H1 (cell line): ENCODE measurements at regions not wholly inside any gene's neighbourhood (a gene's known extent, or its start where the extent isn't known, plus 50 kb on each side); places are given as distances from the start of the nearest gene placed in this dataset.

Experiments
- CTCF ChIA-PET: fragments of 300-600 bp; sonication (Branson Sonifier 250); formaldehyde crosslinking; loops from one replicate; lab custom pipeline; 2021; ENCODE audit not compliant: partially characterized antibody; lab: Charles Lee
- POLR2A ChIA-PET: fragments of 300-600 bp; sonication (Branson Sonifier 250); formaldehyde crosslinking; loops from one replicate; lab custom pipeline; 2021; ENCODE audit warnings: inconsistent platforms; ENCODE audit not compliant: partially characterized antibody; lab: Charles Lee
- DNase-seq, 2 experiments: peaks; one replicate each; pipeline versions ENCODE4 v3.0.0 to v3.0.0-alpha.2; 2010 to 2022; ENCODE audit warnings: low spot score in 2 of 2, low read depth in 1 of 2, mixed read lengths in 1 of 2
- FAIRE-seq: peaks from 2 replicates; lab custom pipeline; 2011; peaks lifted over from hg19 to GRCh38; lab: Jason Lieb, UNC
- H2AFZ ChIP-seq: 2 replicates; pipeline ENCODE4 v1.8.1; 2012; ENCODE audit warnings: low read length, inconsistent platforms
- H2AK5ac ChIP-seq: 2 replicates; pipeline ENCODE4 v1.6.1; 2013; ENCODE audit warnings: low read depth, low read length
- H2BK120ac ChIP-seq: replicated peaks from 2 replicates; pipeline ENCODE3; 2013; ENCODE audit warnings: low read depth, low read length, inconsistent platforms
- H2BK12ac ChIP-seq: 2 replicates; pipeline ENCODE4 v1.6.1; 2013; ENCODE audit warnings: low read depth, low read length
- H2BK15ac ChIP-seq: 2 replicates; pipeline ENCODE4 v1.6.1; 2013; ENCODE audit warnings: low read length
- H2BK20ac ChIP-seq: 2 replicates; pipeline ENCODE4 v1.6.1; 2013; ENCODE audit warnings: low read length
- H2BK5ac ChIP-seq: 2 replicates; pipeline ENCODE4 v1.6.1; 2013; ENCODE audit warnings: low read depth, low read length
- H3K14ac ChIP-seq: 2 replicates; pipeline ENCODE4 v1.6.1; 2013; ENCODE audit warnings: inconsistent platforms; ENCODE audit not compliant: insufficient read length
- H3K18ac ChIP-seq: 2 replicates; pipeline ENCODE4 v1.6.1; 2013; ENCODE audit warnings: low read length; ENCODE audit errors: extremely low read depth
- H3K23ac ChIP-seq: 2 replicates; pipeline ENCODE4 v1.6.1; 2013; ENCODE audit warnings: inconsistent platforms; ENCODE audit not compliant: insufficient read length
- H3K23me2 ChIP-seq: 2 replicates; pipeline ENCODE4 v1.6.1; 2013; ENCODE audit warnings: low read depth, low read length
- H3K27ac ChIP-seq: 2 replicates; pipeline ENCODE4 v1.6.1; 2011; ENCODE audit warnings: low read depth, low read length, inconsistent platforms
- H3K27me3 ChIP-seq, 4 experiments: replicated peaks in 1 of 4; 1 replicate in 1 of 4; 2 replicates in 3 of 4; pipeline versions ENCODE4 v1.6.1 to v1.8.1; 2011 to 2013; ENCODE audit warnings: low read length in 3 of 4, mild to moderate bottlenecking in 3 of 4, inconsistent platforms in 2 of 4, mixed read lengths in 2 of 4, moderate library complexity in 1 of 4; ENCODE audit not compliant: control insufficient read depth in 3 of 4, insufficient read depth in 3 of 4; ENCODE audit errors: extremely low read depth in 1 of 4
- H3K36me3 ChIP-seq, 4 experiments: 2 replicates each; pipeline versions ENCODE4 v1.6.1 to v1.8.1; 2011 to 2013; ENCODE audit warnings: mild to moderate bottlenecking in 4 of 4, low read length in 3 of 4, moderate library complexity in 2 of 4, control low read depth in 1 of 4, inconsistent platforms in 1 of 4; ENCODE audit not compliant: insufficient read depth in 4 of 4, control insufficient read depth in 2 of 4
- H3K4ac ChIP-seq: replicated peaks from 2 replicates; pipeline ENCODE3; 2013; ENCODE audit warnings: low read length, low read depth, mixed read lengths, inconsistent platforms; ENCODE audit not compliant: insufficient read length
- H3K4me1 ChIP-seq, 4 experiments: replicated peaks in 1 of 4; 1 replicate in 1 of 4; 2 replicates in 3 of 4; pipeline versions ENCODE4 v1.6.1 to v1.8.1; 2011 to 2013; ENCODE audit warnings: low read length in 3 of 4, inconsistent platforms in 2 of 4, mixed read lengths in 1 of 4; ENCODE audit not compliant: insufficient read depth in 4 of 4, control insufficient read depth in 3 of 4
- H3K4me2 ChIP-seq, 2 experiments: 2 replicates each; pipeline versions ENCODE4 v1.6.1 to v1.8.1; 2011 to 2013; ENCODE audit warnings: low read depth in 2 of 2, low read length in 2 of 2, control low read depth in 1 of 2, inconsistent platforms in 1 of 2, mild to moderate bottlenecking in 1 of 2; ENCODE audit not compliant: insufficient read depth in 1 of 2
- H3K4me3 ChIP-seq, 4 experiments: fragments of 200-600, 300-600 bp in 1 of 4; sonication (generic), shearing (Covaris generic), sonication (Bioruptor Twin) in 1 of 4; 2 replicates each; pipeline versions ENCODE4 v1.5.1 to v1.8.1; 2011 to 2016; ENCODE audit warnings: low read length in 4 of 4, low read depth in 3 of 4, control low read depth in 2 of 4, inconsistent platforms in 2 of 4, mild to moderate bottlenecking in 2 of 4, mixed read lengths in 1 of 4, moderate library complexity in 1 of 4; ENCODE audit not compliant: insufficient read depth in 2 of 4; ENCODE audit errors: extremely low read depth in 1 of 4
- H3K56ac ChIP-seq: replicated peaks from 2 replicates; pipeline ENCODE3; 2013; ENCODE audit warnings: low read depth, mild to moderate bottlenecking, mixed read lengths, low read length, inconsistent platforms; ENCODE audit not compliant: insufficient read length
- H3K79me1 ChIP-seq: 2 replicates; pipeline ENCODE4 v1.6.1; 2013; ENCODE audit warnings: low read depth, low read length, control low read depth
- H3K79me2 ChIP-seq, 2 experiments: 2 replicates each; pipeline versions ENCODE4 v1.6.1 to v1.8.1; 2012 to 2013; ENCODE audit warnings: low read length in 2 of 2, mild to moderate bottlenecking in 2 of 2, inconsistent platforms in 1 of 2; ENCODE audit not compliant: insufficient read depth in 2 of 2, control insufficient read depth in 1 of 2
- H3K9ac ChIP-seq, 4 experiments: replicated peaks in 1 of 4; 1 replicate in 1 of 4; 2 replicates in 3 of 4; pipeline versions ENCODE4 v1.6.1 to v1.8.1; 2011 to 2013; ENCODE audit warnings: low read depth in 3 of 4, low read length in 3 of 4, control low read depth in 2 of 4, mild to moderate bottlenecking in 2 of 4, moderate library complexity in 2 of 4, inconsistent platforms in 1 of 4; ENCODE audit errors: extremely low read depth in 1 of 4
- H3K9me3 ChIP-seq, 2 experiments: 2 replicates each; pipeline versions ENCODE4 v1.6.1 to v1.8.1; 2012 to 2013; ENCODE audit warnings: mild to moderate bottlenecking in 2 of 2, moderate library complexity in 2 of 2, control low read depth in 1 of 2, inconsistent platforms in 1 of 2, low read depth in 1 of 2, low read length in 1 of 2, mixed read lengths in 1 of 2; ENCODE audit not compliant: insufficient read depth in 2 of 2
- H4K20me1 ChIP-seq, 2 experiments: replicated peaks in 1 of 2; 2 replicates each; pipeline versions ENCODE3 to v1.8.1; 2011 to 2013; ENCODE audit warnings: inconsistent platforms in 2 of 2, low read length in 2 of 2, mild to moderate bottlenecking in 1 of 2; ENCODE audit not compliant: insufficient read depth in 2 of 2, control insufficient read depth in 1 of 2
- H4K5ac ChIP-seq: 2 replicates; pipeline ENCODE4 v1.6.1; 2013; ENCODE audit warnings: low read length, low read depth, mixed read lengths, inconsistent platforms; ENCODE audit not compliant: insufficient read length
- H4K8ac ChIP-seq: 2 replicates; pipeline ENCODE4 v1.8.0; 2013; ENCODE audit warnings: mild to moderate bottlenecking, moderate library complexity, low read length, inconsistent platforms; ENCODE audit not compliant: insufficient read depth; ENCODE audit errors: extremely low read depth
- H4K91ac ChIP-seq: replicated peaks from 2 replicates; pipeline ENCODE3; 2013; ENCODE audit warnings: low read length, mixed read lengths, inconsistent platforms; ENCODE audit not compliant: insufficient read length
- ASH2L ChIP-seq: fragments of 200-600, 300-600 bp; sonication (generic); IDR thresholded peaks from one replicate; pipeline ENCODE4 v1.7.1; 2017; ENCODE audit warnings: low read length
- HDAC6 ChIP-seq: IDR thresholded peaks from one replicate; pipeline ENCODE4 v1.7.1; 2012; ENCODE audit warnings: low read depth, mild to moderate bottlenecking, inconsistent platforms, low read length, moderate library complexity
- KDM5A ChIP-seq: fragments of 200-600 bp; IDR thresholded peaks from 2 replicates; pipeline ENCODE4 v1.7.1; 2012; ENCODE audit warnings: mild to moderate bottlenecking, low read length, inconsistent platforms, mixed read lengths
- SRF ChIP-seq: IDR thresholded peaks from 2 replicates; pipeline ENCODE4 v1.6.1; 2011; ENCODE audit warnings: mild to moderate bottlenecking, low read depth, low read length, moderate library complexity
- TF ChIP-seq, protein P1 (sequence below), 3 experiments: IDR thresholded peaks; 1 replicate in 2 of 3; 2 replicates in 1 of 3; pipeline versions ENCODE4 v1.5.1 to v1.6.1; 2011; ENCODE audit warnings: low read length in 3 of 3, mild to moderate bottlenecking in 3 of 3, inconsistent platforms in 2 of 3, low read depth in 1 of 3, moderate library complexity in 1 of 3; ENCODE audit not compliant: insufficient read depth in 1 of 3; ENCODE audit errors: control extremely low read depth in 1 of 3

GRCh38 chr20:19841740-19842139 is 83.7 kb downstream of the RIN2 start:
- CTCF ChIA-PET, result no interaction called here
- POLR2A ChIA-PET, result no interaction called here

More at GRCh38 chr20:19841740-19842139, 83.7 kb downstream of the RIN2 start:
- Histone ChIP-seq H3K79me1 (no peaks in the 10 kb centered on the region), H3K9me3 (no peaks in the 10 kb centered on the region), H3K4me2 (no peak overlapping the region), H2BK5ac (no peak overlapping the region), H2BK15ac (no peak overlapping the region), H4K8ac (no peak overlapping the region), H2BK20ac (no peak overlapping the region), H3K27ac (no peak overlapping the region), H3K56ac (no peak overlapping the region), H3K9ac (no peak overlapping the region), H2BK120ac (no peak overlapping the region), H3K14ac (no peak overlapping the region), H3K4ac (no peak overlapping the region), H4K5ac (no peak overlapping the region), H3K18ac (no peak overlapping the region), H3K4me3 (no peak overlapping the region), H2AK5ac (no peak overlapping the region), H3K23me2 (no peaks in the 10 kb centered on the region), H3K36me3 (no peaks in the 10 kb centered on the region), H3K79me2 (no peaks in the 10 kb centered on the region), H2BK12ac (no peak overlapping the region), H3K27me3 (no peaks in the 10 kb centered on the region), H4K20me1 (no peaks in the 10 kb centered on the region), H3K23ac (no peak overlapping the region), H2AFZ (no peak overlapping the region), H3K4me1 (no peaks in the 10 kb centered on the region), H4K91ac (no peak overlapping the region)
- no peak for TF ChIP-seq SRF
- TF ChIP-seq HDAC6, result no peak
- no peak for TF ChIP-seq KDM5A
- TF ChIP-seq, protein P1, sequence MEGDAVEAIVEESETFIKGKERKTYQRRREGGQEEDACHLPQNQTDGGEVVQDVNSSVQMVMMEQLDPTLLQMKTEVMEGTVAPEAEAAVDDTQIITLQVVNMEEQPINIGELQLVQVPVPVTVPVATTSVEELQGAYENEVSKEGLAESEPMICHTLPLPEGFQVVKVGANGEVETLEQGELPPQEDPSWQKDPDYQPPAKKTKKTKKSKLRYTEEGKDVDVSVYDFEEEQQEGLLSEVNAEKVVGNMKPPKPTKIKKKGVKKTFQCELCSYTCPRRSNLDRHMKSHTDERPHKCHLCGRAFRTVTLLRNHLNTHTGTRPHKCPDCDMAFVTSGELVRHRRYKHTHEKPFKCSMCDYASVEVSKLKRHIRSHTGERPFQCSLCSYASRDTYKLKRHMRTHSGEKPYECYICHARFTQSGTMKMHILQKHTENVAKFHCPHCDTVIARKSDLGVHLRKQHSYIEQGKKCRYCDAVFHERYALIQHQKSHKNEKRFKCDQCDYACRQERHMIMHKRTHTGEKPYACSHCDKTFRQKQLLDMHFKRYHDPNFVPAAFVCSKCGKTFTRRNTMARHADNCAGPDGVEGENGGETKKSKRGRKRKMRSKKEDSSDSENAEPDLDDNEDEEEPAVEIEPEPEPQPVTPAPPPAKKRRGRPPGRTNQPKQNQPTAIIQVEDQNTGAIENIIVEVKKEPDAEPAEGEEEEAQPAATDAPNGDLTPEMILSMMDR (IDR thresholded peaks at IDR 0.05; ENCODE audit: control extremely low read depth in 1 of 3, insufficient read depth in 1 of 3, low read depth in 1 of 3, low read length in 3 of 3), result no peak
- TF ChIP-seq ASH2L, result no peak
- DNase-seq (no peak), FAIRE-seq (no peak)
